SK-N-SH (cell line): ENCODE measurements at regions not wholly inside any gene's neighbourhood (a gene's known extent, or its start where the extent isn't known, plus 50 kb on each side); places are given as distances from the start of the nearest gene placed in this dataset.

Source experiments
- CTCF ChIA-PET: fragments of 300-600, 350-600 bp; formaldehyde crosslinking; extraction: SDS; loops from one replicate; lab custom pipeline; 2021; lab: Yijun Ruan, JAX
- POLR2A ChIA-PET: fragments of 350-600 bp; sonication (Branson Sonifier 250); formaldehyde crosslinking; extraction: SDS; loops from one replicate; lab custom pipeline; 2020; ENCODE audit warnings: antibody characterized with exemption, inconsistent platforms; lab: Yijun Ruan, JAX
- DNase-seq: peaks from one replicate; pipeline ENCODE4 v3.0.0; 2012
- H2AFZ ChIP-seq: fragments of 200-600 bp; sonication (generic); 2 replicates; pipeline ENCODE4 v1.8.1; 2016; ENCODE audit warnings: antibody characterized with exemption, mild to moderate bottlenecking, low read depth
- H3F3A ChIP-seq: fragments of 200-600 bp; sonication (generic); replicated peaks from 2 replicates; pipeline ENCODE3; 2016; ENCODE audit warnings: antibody characterized with exemption, mild to moderate bottlenecking; ENCODE audit not compliant: insufficient read depth
- H3K27ac ChIP-seq, 2 experiments: fragments of 200-500 bp in 1 of 2; fragments of 200-600 bp in 1 of 2; sonication (Bioruptor generic) in 1 of 2; sonication (generic), shearing (Covaris generic) in 1 of 2; 2 replicates each; pipeline versions ENCODE4 v1.5.1 to v1.6.1; 2014 to 2016; ENCODE audit warnings: low read depth in 2 of 2, inconsistent platforms in 1 of 2, low read length in 1 of 2, mild to moderate bottlenecking in 1 of 2, mixed read lengths in 1 of 2
- H3K27me3 ChIP-seq: fragments of 200-600 bp; sonication (generic), shearing (Covaris generic); 2 replicates; pipeline ENCODE4 v1.6.1; 2016; ENCODE audit warnings: mixed run types; ENCODE audit not compliant: insufficient read depth
- H3K36me3 ChIP-seq, 2 experiments: fragments of 200-500 bp in 1 of 2; fragments of 200-600 bp in 1 of 2; sonication (Bioruptor generic) in 1 of 2; sonication (generic) in 1 of 2; replicated peaks in 1 of 2; 2 replicates each; pipeline versions ENCODE3 to v1.5.1; 2014 to 2016; ENCODE audit warnings: low read length in 1 of 2, mild to moderate bottlenecking in 1 of 2; ENCODE audit not compliant: insufficient read depth in 2 of 2, control insufficient read depth in 1 of 2
- H3K4me1 ChIP-seq, 2 experiments: fragments of 200-500 bp in 1 of 2; fragments of 200-600 bp in 1 of 2; sonication (Bioruptor generic) in 1 of 2; sonication (generic), shearing (Covaris generic) in 1 of 2; 2 replicates each; pipeline versions ENCODE4 v1.5.1 to v1.6.1; 2014 to 2016; ENCODE audit warnings: low read depth in 1 of 2, low read length in 1 of 2, mixed run types in 1 of 2; ENCODE audit not compliant: insufficient read depth in 2 of 2, control insufficient read depth in 1 of 2
- H3K4me2 ChIP-seq: fragments of 200-600 bp; sonication (generic), shearing (Covaris generic); 2 replicates; pipeline ENCODE4 v1.6.1; 2017; ENCODE audit warnings: mixed run types
- H3K4me3 ChIP-seq, 2 experiments: fragments of 200-500 bp in 1 of 2; fragments of 200-600 bp in 1 of 2; sonication (Bioruptor generic) in 1 of 2; sonication (generic), shearing (Covaris generic) in 1 of 2; 2 replicates each; pipeline versions ENCODE4 v1.5.1 to v1.8.1; 2014 to 2016; ENCODE audit warnings: low read depth in 2 of 2, inconsistent platforms in 1 of 2, low read length in 1 of 2, mild to moderate bottlenecking in 1 of 2, mixed read lengths in 1 of 2, moderate library complexity in 1 of 2
- H3K79me2 ChIP-seq: fragments of 200-600 bp; sonication (generic); 2 replicates; pipeline ENCODE4 v1.8.1; 2017; ENCODE audit warnings: mild to moderate bottlenecking; ENCODE audit not compliant: insufficient read depth
- H3K9ac ChIP-seq: fragments of 200-600 bp; sonication (generic); 2 replicates; pipeline ENCODE4 v1.6.1; 2017; ENCODE audit warnings: mixed run types
- H3K9me2 ChIP-seq: fragments of 200-600 bp; sonication (generic); 2 replicates; pipeline ENCODE4 v1.6.1; 2017; ENCODE audit warnings: mixed run types
- H3K9me3 ChIP-seq: fragments of 200-600 bp; sonication (generic); 2 replicates; pipeline ENCODE4 v1.6.1; 2017; ENCODE audit warnings: mixed run types, mild to moderate bottlenecking, moderate library complexity
- H4K20me1 ChIP-seq: fragments of 200-600 bp; sonication (generic); 2 replicates; pipeline ENCODE4 v1.6.1; 2017; ENCODE audit warnings: mild to moderate bottlenecking, mixed run types; ENCODE audit not compliant: insufficient read depth
- CTCF ChIP-seq: fragments of 200-600 bp; sonication (generic); IDR thresholded peaks from 2 replicates; pipeline ENCODE4 v1.6.1; 2017; ENCODE audit warnings: antibody characterized with exemption, mild to moderate bottlenecking, moderate library complexity
- ELF1 ChIP-seq: IDR thresholded peaks from 2 replicates; pipeline ENCODE4 v1.4.0; 2012
- FOSL2 ChIP-seq: IDR thresholded peaks from 2 replicates; pipeline ENCODE4 v1.4.0; 2012; ENCODE audit warnings: low read depth, mild to moderate bottlenecking, moderate library complexity, borderline replicate concordance
- FOXJ3 ChIP-seq: sonication (generic); formaldehyde crosslinking; IDR thresholded peaks from 2 replicates; pipeline ENCODE4 v1.5.1; 2020; ENCODE audit warnings: mild to moderate bottlenecking, missing genetic modification reagents
- FOXM1 ChIP-seq: IDR thresholded peaks from 2 replicates; pipeline ENCODE4 v1.4.0; 2012; ENCODE audit warnings: low read depth, mild to moderate bottlenecking
- GABPA ChIP-seq: IDR thresholded peaks from 2 replicates; pipeline ENCODE4 v1.4.0; 2012; ENCODE audit warnings: low read depth, mild to moderate bottlenecking
- GATA2 ChIP-seq: sonication (generic); formaldehyde crosslinking; IDR thresholded peaks from 2 replicates; pipeline ENCODE4 v1.5.0; 2020; ENCODE audit warnings: mild to moderate bottlenecking, missing genetic modification reagents
- JUND ChIP-seq: IDR thresholded peaks from 2 replicates; pipeline ENCODE4 v1.4.0; 2012
- MEF2A ChIP-seq: IDR thresholded peaks from 2 replicates; pipeline ENCODE4 v1.4.0; 2012; ENCODE audit warnings: low read depth, borderline replicate concordance
- PBX3 ChIP-seq: IDR thresholded peaks from 2 replicates; pipeline ENCODE4; 2012
- RAD21 ChIP-seq: IDR thresholded peaks from 2 replicates; pipeline ENCODE4 v1.6.1; 2012; ENCODE audit warnings: mild to moderate bottlenecking, low read length
- RCOR1 ChIP-seq: fragments of 150-350 bp; IDR thresholded peaks from 2 replicates; pipeline ENCODE4 v1.6.1; 2017; ENCODE audit warnings: antibody characterized with exemption, low read length
- RFX5 ChIP-seq: IDR thresholded peaks from 2 replicates; pipeline ENCODE4 v1.6.1; 2012; ENCODE audit warnings: mild to moderate bottlenecking, improper control_type of control experiment, low read length
- TEAD4 ChIP-seq: IDR thresholded peaks from 2 replicates; pipeline ENCODE4 v1.4.0; 2012; ENCODE audit warnings: mild to moderate bottlenecking, borderline replicate concordance; ENCODE audit not compliant: insufficient read depth
- ZBTB33 ChIP-seq: IDR thresholded peaks from 2 replicates; pipeline ENCODE4 v1.4.0; 2012; ENCODE audit warnings: low read depth, borderline replicate concordance
- WGBS: methylation state at CpG from one replicate; pipeline ENCODE4 v1.1.6; 2017; ENCODE audit warnings: low lambda C conversion rate; 5-methylcytosine and 5-hydroxymethylcytosine counted together
- TF ChIP-seq, protein P1 (sequence below): IDR thresholded peaks from 2 replicates; pipeline ENCODE4 v1.4.0; 2012; ENCODE audit warnings: low read depth, borderline replicate concordance
- TF ChIP-seq, protein P2 (sequence below): fragments of 150-350 bp; IDR thresholded peaks from 2 replicates; pipeline ENCODE4 v1.6.1; 2016; ENCODE audit warnings: mild to moderate bottlenecking, low read depth, low read length

- Histone ChIP-seq H3K9ac (no peak overlapping the region), H3K27ac (no peak overlapping the region), H3K27me3 (no peaks in the 10 kb centered on the region), H3K4me2 (no peak overlapping the region), H3K9me3 (no peaks in the 10 kb centered on the region), H4K20me1 (no peaks in the 10 kb centered on the region), H3K36me3 (no peaks in the 10 kb centered on the region), H3K4me1 (no peaks in the 10 kb centered on the region; a peak in 1 of 4 replicates), H3K9me2 (no peaks in the 10 kb centered on the region), H3K79me2 (no peaks in the 10 kb centered on the region), H2AFZ (no peak overlapping the region), H3K4me3 (no peak overlapping the region), H3F3A (no peaks in the 10 kb centered on the region)
- TF ChIP-seq, protein P1, sequence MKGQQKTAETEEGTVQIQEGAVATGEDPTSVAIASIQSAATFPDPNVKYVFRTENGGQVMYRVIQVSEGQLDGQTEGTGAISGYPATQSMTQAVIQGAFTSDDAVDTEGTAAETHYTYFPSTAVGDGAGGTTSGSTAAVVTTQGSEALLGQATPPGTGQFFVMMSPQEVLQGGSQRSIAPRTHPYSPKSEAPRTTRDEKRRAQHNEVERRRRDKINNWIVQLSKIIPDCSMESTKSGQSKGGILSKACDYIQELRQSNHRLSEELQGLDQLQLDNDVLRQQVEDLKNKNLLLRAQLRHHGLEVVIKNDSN, result no peak
- TF ChIP-seq RCOR1 (no peak), CTCF (no peak), ZBTB33 (no peak), RAD21 (no peak), FOXM1 (no peak), ELF1 (no peak), GABPA (no peak), JUND (no peak)
- TF ChIP-seq, protein P2, sequence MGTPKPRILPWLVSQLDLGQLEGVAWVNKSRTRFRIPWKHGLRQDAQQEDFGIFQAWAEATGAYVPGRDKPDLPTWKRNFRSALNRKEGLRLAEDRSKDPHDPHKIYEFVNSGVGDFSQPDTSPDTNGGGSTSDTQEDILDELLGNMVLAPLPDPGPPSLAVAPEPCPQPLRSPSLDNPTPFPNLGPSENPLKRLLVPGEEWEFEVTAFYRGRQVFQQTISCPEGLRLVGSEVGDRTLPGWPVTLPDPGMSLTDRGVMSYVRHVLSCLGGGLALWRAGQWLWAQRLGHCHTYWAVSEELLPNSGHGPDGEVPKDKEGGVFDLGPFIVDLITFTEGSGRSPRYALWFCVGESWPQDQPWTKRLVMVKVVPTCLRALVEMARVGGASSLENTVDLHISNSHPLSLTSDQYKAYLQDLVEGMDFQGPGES, result no peak
- ChIA-PET POLR2A (no interaction called here), CTCF (no interaction called here)
- WGBS, result 80% methylated on average over 1 of the region's 1 CpG
- DNase-seq, result no peak
Observed at GRCh38 chr9:87829756-87830155, 52.9 kb upstream of the SPATA31E1 start.

GRCh38 chr9:87830446-87830845 is 52.2 kb upstream of the SPATA31E1 start:
- no peak overlapping the region for H3K4me2 ChIP-seq
- no peaks in the 10 kb centered on the region for H3K27me3 ChIP-seq
- no peak overlapping the region for H3K27ac ChIP-seq
- no peaks in the 10 kb centered on the region; a peak in 1 of 4 replicates for H3K4me1 ChIP-seq
- no peaks in the 10 kb centered on the region for H3K36me3 ChIP-seq
- H3K9me3 ChIP-seq, result no peaks in the 10 kb centered on the region
- no peak overlapping the region for H3K4me3 ChIP-seq
- H3K79me2 ChIP-seq, result no peaks in the 10 kb centered on the region
- H4K20me1 ChIP-seq, result no peaks in the 10 kb centered on the region
- ChIA-PET POLR2A (no interaction called here), CTCF (no interaction called here)
- 5% methylated on average over 3 of the region's 3 CpGs for WGBS
- no peaks in the 10 kb centered on the region for H3K9me2 ChIP-seq
- H3F3A ChIP-seq, result no peaks in the 10 kb centered on the region
- no peak for DNase-seq
- no peak overlapping the region for H3K9ac ChIP-seq
- H2AFZ ChIP-seq, result no peak overlapping the region
- TF ChIP-seq CTCF (no peak), JUND (no peak), GATA2 (no peak), ZBTB33 (no peak), GABPA (no peak), PBX3 (no peak), MEF2A (no peak), FOXJ3 (no peak), TEAD4 (no peak), FOSL2 (no peak), ELF1 (no peak), RFX5 (no peak), RCOR1 (no peak), RAD21 (no peak)
